H1 (cell line): ENCODE measurements at regions not wholly inside any gene's neighbourhood (a gene's known extent, or its start where the extent isn't known, plus 50 kb on each side); places are given as distances from the start of the nearest gene placed in this dataset.

Experiments used
- ASH2L ChIP-seq: fragments of 200-600, 300-600 bp; sonication (generic); IDR thresholded peaks from one replicate; pipeline ENCODE4 v1.7.1; 2017; ENCODE audit warnings: low read length
- CBX5 ChIP-seq: fragments of 300-800, 300-1000 bp; sonication (generic); IDR thresholded peaks from 2 replicates; pipeline ENCODE4 v1.7.1; 2016; ENCODE audit warnings: antibody characterized with exemption, low read length, low read depth
- CTCF ChIP-seq, 3 experiments: IDR thresholded peaks; 1 replicate in 2 of 3; 2 replicates in 1 of 3; pipeline versions ENCODE4 v1.5.1 to v1.6.1; 2011; ENCODE audit warnings: low read length in 3 of 3, mild to moderate bottlenecking in 3 of 3, inconsistent platforms in 2 of 3, low read depth in 1 of 3, moderate library complexity in 1 of 3; ENCODE audit not compliant: insufficient read depth in 1 of 3; ENCODE audit errors: control extremely low read depth in 1 of 3
- EP300 ChIP-seq, 2 experiments: IDR thresholded peaks; 1 replicate in 1 of 2; 2 replicates in 1 of 2; pipeline ENCODE4 v1.6.1; 2011 to 2012; ENCODE audit warnings: low read depth in 2 of 2, low read length in 2 of 2, mild to moderate bottlenecking in 2 of 2, borderline replicate concordance in 1 of 2, inconsistent platforms in 1 of 2, moderate library complexity in 1 of 2
- EZH2 ChIP-seq: fragments of 200-600 bp; sonication (generic); IDR thresholded peaks from 2 replicates; pipeline ENCODE4 v1.7.1; 2012; ENCODE audit warnings: low read depth, mild to moderate bottlenecking, moderate library complexity, low read length, inconsistent platforms; ENCODE audit not compliant: severe bottlenecking
- GABPA ChIP-seq: IDR thresholded peaks from 2 replicates; pipeline ENCODE4 v1.6.1; 2011; ENCODE audit warnings: mild to moderate bottlenecking, low read length, moderate library complexity, borderline replicate concordance; ENCODE audit not compliant: insufficient read depth
- HDAC6 ChIP-seq: IDR thresholded peaks from one replicate; pipeline ENCODE4 v1.7.1; 2012; ENCODE audit warnings: low read depth, mild to moderate bottlenecking, inconsistent platforms, low read length, moderate library complexity
- JUN ChIP-seq: IDR thresholded peaks from 2 replicates; pipeline ENCODE4 v1.6.1; 2011; ENCODE audit warnings: low read depth, mild to moderate bottlenecking, improper control_type of control experiment, low read length
- JUND ChIP-seq: IDR thresholded peaks from 2 replicates; pipeline ENCODE4 v1.6.1; 2011; ENCODE audit warnings: mild to moderate bottlenecking, improper control_type of control experiment, low read length
- PHF8 ChIP-seq: fragments of 200-600 bp; sonication (generic); conservative IDR thresholded peaks from 2 replicates; pipeline ENCODE4 v1.7.1; 2012; ENCODE audit warnings: low read depth, mild to moderate bottlenecking, inconsistent platforms, low read length, moderate library complexity
- POLR2A ChIP-seq, 2 experiments: IDR thresholded peaks; 1 replicate in 1 of 2; 2 replicates in 1 of 2; pipeline ENCODE4 v1.6.1; 2011; ENCODE audit warnings: low read depth in 2 of 2, low read length in 2 of 2, mild to moderate bottlenecking in 2 of 2; ENCODE audit errors: control extremely low read depth in 1 of 2
- RNF2 ChIP-seq: fragments of 200-900, 300-1000 bp; sonication (generic); IDR thresholded peaks from 2 replicates; pipeline ENCODE4 v1.7.1; 2016; ENCODE audit warnings: borderline replicate concordance, low read depth, mild to moderate bottlenecking, antibody characterized with exemption, low read length; ENCODE audit not compliant: poor library complexity, severe bottlenecking; ENCODE audit errors: missing control alignments
- SIN3A ChIP-seq, 2 experiments: IDR thresholded peaks in 1 of 2; conservative IDR thresholded peaks in 1 of 2; 2 replicates each; pipeline ENCODE4 v1.6.1; 2011 to 2012; ENCODE audit warnings: low read length in 2 of 2, improper control_type of control experiment in 1 of 2, low read depth in 1 of 2, mild to moderate bottlenecking in 1 of 2
- USF2 ChIP-seq: IDR thresholded peaks from 2 replicates; pipeline ENCODE4 v1.6.1; 2011; ENCODE audit warnings: low read length, improper control_type of control experiment

- no peak for TF ChIP-seq POLR2A (IDR thresholded peaks at IDR 0.05; ENCODE audit: control extremely low read depth in 1 of 2, low read depth in 2 of 2, low read length in 2 of 2)
- no peak for TF ChIP-seq JUND
- TF ChIP-seq CBX5, result no peak
- no peak for TF ChIP-seq ASH2L
- TF ChIP-seq CTCF (IDR thresholded peaks at IDR 0.05; ENCODE audit: control extremely low read depth in 1 of 3, insufficient read depth in 1 of 3, low read depth in 1 of 3, low read length in 3 of 3), result no peak
- no peak for TF ChIP-seq EP300 (IDR thresholded peaks at IDR 0.05; ENCODE audit: borderline replicate concordance in 1 of 2, low read depth in 2 of 2, low read length in 2 of 2)
- TF ChIP-seq HDAC6, result no peak
- no peak for TF ChIP-seq RNF2
- no peak for TF ChIP-seq GABPA
- no peak for TF ChIP-seq PHF8
- no peak for TF ChIP-seq JUN
- TF ChIP-seq SIN3A (conservative IDR thresholded peaks at IDR 0.05 in 1 of 2, IDR thresholded peaks at IDR 0.05 in 1 of 2; ENCODE audit: low read depth in 1 of 2, low read length in 2 of 2), result no peak
- no peak for TF ChIP-seq USF2
- TF ChIP-seq EZH2, result no peak
These were observed 1655.6 kb downstream of the SI start for GRCh38 chr3:163422671-163423070.
